Esophagus muscularis mucosa (tissue), 3 donors: ENCODE measurements at regions not wholly inside any gene's neighbourhood (a gene's known extent, or its start where the extent isn't known, plus 50 kb on each side); places are given as distances from the start of the nearest gene placed in this dataset.

ENCODE experiments used
- EP300 ChIP-seq: sonication (generic); formaldehyde crosslinking; IDR thresholded peaks from one replicate; pipeline ENCODE4 v1.6.1; 2017; ENCODE audit warnings: antibody characterized with exemption
- TF ChIP-seq, protein P1 (sequence below), 3 experiments: fragments of 200-600 bp in 2 of 3; fragments of 450-650 bp in 1 of 3; sonication (generic) in 2 of 3; IDR thresholded peaks; one replicate each; pipeline ENCODE4 v1.5.1; 2017 to 2019; ENCODE audit warnings: antibody characterized with exemption in 3 of 3, mild to moderate bottlenecking in 2 of 3, moderate library complexity in 1 of 3

DNA sequence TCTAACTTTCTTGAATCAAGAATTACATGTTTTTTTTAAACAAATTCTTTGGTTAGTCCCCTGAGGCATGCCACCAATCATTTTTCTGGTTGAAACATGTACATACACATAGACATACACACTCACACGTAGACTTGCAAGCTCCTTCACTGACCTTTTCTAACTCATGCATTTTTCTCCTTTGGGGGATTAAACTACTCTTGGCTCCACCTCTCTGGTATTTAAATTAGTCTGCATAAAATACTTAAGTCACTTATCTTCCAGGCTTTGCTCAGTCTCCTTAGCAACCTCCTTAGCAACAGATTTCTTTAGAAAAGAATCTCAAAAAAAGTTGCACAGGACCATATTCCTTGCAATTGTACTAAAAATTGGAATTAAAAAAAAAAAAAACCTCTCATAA is 440.9 kb upstream of the LRRC7 start:
- TF ChIP-seq, protein P1, sequence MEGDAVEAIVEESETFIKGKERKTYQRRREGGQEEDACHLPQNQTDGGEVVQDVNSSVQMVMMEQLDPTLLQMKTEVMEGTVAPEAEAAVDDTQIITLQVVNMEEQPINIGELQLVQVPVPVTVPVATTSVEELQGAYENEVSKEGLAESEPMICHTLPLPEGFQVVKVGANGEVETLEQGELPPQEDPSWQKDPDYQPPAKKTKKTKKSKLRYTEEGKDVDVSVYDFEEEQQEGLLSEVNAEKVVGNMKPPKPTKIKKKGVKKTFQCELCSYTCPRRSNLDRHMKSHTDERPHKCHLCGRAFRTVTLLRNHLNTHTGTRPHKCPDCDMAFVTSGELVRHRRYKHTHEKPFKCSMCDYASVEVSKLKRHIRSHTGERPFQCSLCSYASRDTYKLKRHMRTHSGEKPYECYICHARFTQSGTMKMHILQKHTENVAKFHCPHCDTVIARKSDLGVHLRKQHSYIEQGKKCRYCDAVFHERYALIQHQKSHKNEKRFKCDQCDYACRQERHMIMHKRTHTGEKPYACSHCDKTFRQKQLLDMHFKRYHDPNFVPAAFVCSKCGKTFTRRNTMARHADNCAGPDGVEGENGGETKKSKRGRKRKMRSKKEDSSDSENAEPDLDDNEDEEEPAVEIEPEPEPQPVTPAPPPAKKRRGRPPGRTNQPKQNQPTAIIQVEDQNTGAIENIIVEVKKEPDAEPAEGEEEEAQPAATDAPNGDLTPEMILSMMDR (IDR thresholded peaks at IDR 0.05) = no peak
- no peak for TF ChIP-seq EP300
